H1 (cell line): ENCODE measurements at regions not wholly inside any gene's neighbourhood (a gene's known extent, or its start where the extent isn't known, plus 50 kb on each side); places are given as distances from the start of the nearest gene placed in this dataset.

ENCODE experiments used
- CEBPB ChIP-seq: IDR thresholded peaks from 2 replicates; pipeline ENCODE4 v1.6.1; 2012; ENCODE audit warnings: low read depth, low read length
- SRF ChIP-seq: IDR thresholded peaks from 2 replicates; pipeline ENCODE4 v1.6.1; 2011; ENCODE audit warnings: mild to moderate bottlenecking, low read depth, low read length, moderate library complexity

DNA sequence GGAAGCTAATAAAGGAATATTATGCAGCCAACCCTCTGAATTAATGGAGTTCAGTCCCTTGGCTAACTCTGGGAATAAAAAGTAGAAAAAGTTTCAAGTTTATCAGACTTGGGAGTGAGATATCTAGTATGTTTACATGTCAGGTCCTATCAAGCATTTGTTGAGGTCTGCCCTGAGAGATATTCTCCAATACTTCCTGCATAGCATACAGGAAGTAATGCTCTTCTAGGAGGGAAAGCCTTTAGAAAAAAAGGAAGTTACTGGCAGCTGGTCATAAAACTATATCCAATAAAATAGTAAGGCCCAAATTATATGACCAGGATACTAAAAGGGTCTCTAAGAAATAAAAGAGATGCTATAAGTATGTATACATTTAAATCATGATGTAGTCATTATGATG lies 594.1 kb upstream of the FTMT start (continued):
- TF ChIP-seq CEBPB (no peak), SRF (no peak)
